WTC11 (cell line): ENCODE measurements at regions not wholly inside any gene's neighbourhood (a gene's known extent, or its start where the extent isn't known, plus 50 kb on each side); places are given as distances from the start of the nearest gene placed in this dataset.

Experiments
- ATAC-seq: fragments of 200-7000 bp; cut with Tn5 transposase; 2 replicates; pipeline ENCODE4 v1.10.0; 2021; ENCODE audit warnings: mild to moderate bottlenecking, moderate library complexity
- CTCF ChIA-PET: fragments of 300-600 bp; sonication (Branson Sonifier 250); formaldehyde crosslinking; loops from one replicate; lab custom pipeline; 2021; ENCODE audit warnings: antibody characterized with exemption; lab: Charles Lee
- POLR2A ChIA-PET: fragments of 350-600 bp; sonication (Branson Sonifier 250); formaldehyde crosslinking; loops from one replicate; lab custom pipeline; 2021; ENCODE audit warnings: antibody characterized with exemption; lab: Charles Lee
- DNase-seq: peaks from one replicate; pipeline ENCODE4 v3.0.0; 2021; ENCODE audit warnings: low spot score
- H3K27ac Mint-ChIP-seq: 2 replicates; pipeline ENCODE4 v1.8.0; 2021; ENCODE audit warnings: mixed read lengths
- H3K27me3 Mint-ChIP-seq: 2 replicates; pipeline ENCODE4 v1.8.0; 2021; ENCODE audit warnings: low read depth, mild to moderate bottlenecking, moderate library complexity, mixed read lengths
- H3K36me3 Mint-ChIP-seq: 2 replicates; pipeline ENCODE4 v1.8.0; 2021; ENCODE audit warnings: mixed read lengths
- H3K4me1 Mint-ChIP-seq: 2 replicates; pipeline ENCODE4 v1.8.0; 2022; ENCODE audit warnings: mixed read lengths
- H3K4me3 Mint-ChIP-seq: 2 replicates; pipeline ENCODE4 v1.8.0; 2021; ENCODE audit warnings: mild to moderate bottlenecking, moderate library complexity, mixed read lengths
- H3K9me3 Mint-ChIP-seq: 2 replicates; pipeline ENCODE4 v1.8.0; 2021; ENCODE audit warnings: mixed read lengths
- ELF4 ChIP-seq: sonication (generic); formaldehyde crosslinking; IDR thresholded peaks from 2 replicates; pipeline ENCODE4 v1.8.1; 2022; ENCODE audit warnings: low read depth, mild to moderate bottlenecking, moderate library complexity, missing genetic modification reagents
- ETV6 ChIP-seq: sonication (generic); formaldehyde crosslinking; IDR thresholded peaks from 2 replicates; pipeline ENCODE4 v1.8.1; 2022; ENCODE audit warnings: mild to moderate bottlenecking, missing genetic modification reagents
- FOXK1 ChIP-seq: sonication (generic); formaldehyde crosslinking; IDR thresholded peaks from 2 replicates; pipeline ENCODE4 v1.8.0; 2022; ENCODE audit warnings: mild to moderate bottlenecking, moderate library complexity, missing genetic modification reagents
- GTF2I ChIP-seq: fragments of 250-450 bp; sonication (Bioruptor Pico); conservative IDR thresholded peaks from 2 replicates; pipeline ENCODE4 v1.4.0; 2021; ENCODE audit warnings: mild to moderate bottlenecking
- RORB ChIP-seq: fragments of 250-450 bp; sonication (Bioruptor Pico); IDR thresholded peaks from 2 replicates; pipeline ENCODE4 v1.9.0; 2021; ENCODE audit warnings: mild to moderate bottlenecking
- SMAD3 ChIP-seq: sonication (generic); formaldehyde crosslinking; IDR thresholded peaks from 2 replicates; pipeline ENCODE4 v1.8.0; 2022; ENCODE audit warnings: missing genetic modification reagents, mild to moderate bottlenecking, borderline replicate concordance
- SOX15 ChIP-seq: fragments of 250-450 bp; sonication (Bioruptor Pico); IDR thresholded peaks from 2 replicates; pipeline ENCODE4 v1.9.0; 2021; ENCODE audit warnings: mild to moderate bottlenecking
- TCF7 ChIP-seq: sonication (generic); formaldehyde crosslinking; IDR thresholded peaks from 2 replicates; pipeline ENCODE4 v1.8.0; 2022; ENCODE audit warnings: mild to moderate bottlenecking, low read depth, missing genetic modification reagents, moderate library complexity
- TEAD1 ChIP-seq: sonication (generic); formaldehyde crosslinking; IDR thresholded peaks from 2 replicates; pipeline ENCODE4 v1.8.0; 2022; ENCODE audit warnings: mild to moderate bottlenecking, missing genetic modification reagents
- TP53 ChIP-seq: sonication (generic); formaldehyde crosslinking; IDR thresholded peaks from 2 replicates; pipeline ENCODE4 v1.8.1; 2023; ENCODE audit warnings: mild to moderate bottlenecking, missing genetic modification reagents
- ZNF219 ChIP-seq: sonication (generic); formaldehyde crosslinking; IDR thresholded peaks from 2 replicates; pipeline ENCODE4 v1.8.0; 2023; ENCODE audit warnings: missing genetic modification reagents, mild to moderate bottlenecking, borderline replicate concordance
- ZNF671 ChIP-seq: fragments of 250-450 bp; sonication (Bioruptor Pico); IDR thresholded peaks from 2 replicates; pipeline ENCODE4 v1.8.0; 2021; ENCODE audit warnings: mild to moderate bottlenecking
- TF ChIP-seq, protein P1 (sequence below): sonication (generic); formaldehyde crosslinking; IDR thresholded peaks from 2 replicates; pipeline ENCODE4 v1.8.0; 2022; ENCODE audit warnings: mild to moderate bottlenecking, missing genetic modification reagents
- TF ChIP-seq, protein P2 (sequence below): sonication (generic); formaldehyde crosslinking; IDR thresholded peaks from 2 replicates; pipeline ENCODE4 v1.8.1; 2023; ENCODE audit warnings: mild to moderate bottlenecking, missing genetic modification reagents, moderate library complexity
- TF ChIP-seq, protein P3 (sequence below): fragments of 250-450 bp; sonication (Bioruptor Pico); IDR thresholded peaks from 2 replicates; pipeline ENCODE4 v1.9.0; 2021; ENCODE audit warnings: moderate library complexity, mild to moderate bottlenecking, inconsistent platforms, borderline replicate concordance
- TF ChIP-seq, protein P4 (sequence below): sonication (generic); formaldehyde crosslinking; IDR thresholded peaks from 2 replicates; pipeline ENCODE4 v1.8.0; 2023; ENCODE audit warnings: mild to moderate bottlenecking, missing genetic modification reagents
- TF ChIP-seq, protein P5 (sequence below): sonication (generic); formaldehyde crosslinking; IDR thresholded peaks from 2 replicates; pipeline ENCODE4 v1.8.0; 2022; ENCODE audit warnings: mild to moderate bottlenecking, missing genetic modification reagents
- TF ChIP-seq, protein P6 (sequence below): sonication (generic); formaldehyde crosslinking; IDR thresholded peaks from 2 replicates; pipeline ENCODE4 v1.8.1; 2022; ENCODE audit warnings: missing genetic modification reagents, borderline replicate concordance

DNA sequence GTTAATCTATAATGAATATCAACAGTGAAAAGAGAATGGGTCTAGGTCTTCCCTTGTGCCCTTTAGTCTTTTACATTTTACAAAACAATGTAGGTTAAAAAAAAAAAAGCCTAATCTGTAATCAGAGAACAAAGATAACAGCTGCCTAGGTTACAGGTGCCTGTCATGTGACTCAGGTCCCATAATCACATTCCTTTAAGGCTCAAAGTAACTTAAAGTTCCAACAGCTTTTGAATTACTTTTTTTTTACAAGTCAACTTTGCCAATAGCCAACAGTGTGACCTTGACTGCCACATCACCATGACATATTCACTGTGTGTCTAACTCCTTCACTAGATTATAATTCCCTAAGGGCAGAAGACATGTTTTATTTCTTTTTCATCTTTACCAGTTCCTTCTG is 237.0 kb upstream of the API5 start:
- no peak overlapping the region; the same call in 1 of the 2 replicates for H3K27ac Mint-ChIP-seq
- ChIA-PET CTCF (no interaction called here), POLR2A (no interaction called here)
- DNase-seq = no peak
- ATAC-seq = no peak
- TF ChIP-seq, protein P1, sequence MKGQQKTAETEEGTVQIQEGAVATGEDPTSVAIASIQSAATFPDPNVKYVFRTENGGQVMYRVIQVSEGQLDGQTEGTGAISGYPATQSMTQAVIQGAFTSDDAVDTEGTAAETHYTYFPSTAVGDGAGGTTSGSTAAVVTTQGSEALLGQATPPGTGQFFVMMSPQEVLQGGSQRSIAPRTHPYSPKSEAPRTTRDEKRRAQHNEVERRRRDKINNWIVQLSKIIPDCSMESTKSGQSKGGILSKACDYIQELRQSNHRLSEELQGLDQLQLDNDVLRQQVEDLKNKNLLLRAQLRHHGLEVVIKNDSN (CRISPR knock-in tag) = 0 out of 2 replicates have a peak, but pooled peaks have one; percentile 24
- no peak for TF ChIP-seq ZNF219
- TF ChIP-seq, protein P2, sequence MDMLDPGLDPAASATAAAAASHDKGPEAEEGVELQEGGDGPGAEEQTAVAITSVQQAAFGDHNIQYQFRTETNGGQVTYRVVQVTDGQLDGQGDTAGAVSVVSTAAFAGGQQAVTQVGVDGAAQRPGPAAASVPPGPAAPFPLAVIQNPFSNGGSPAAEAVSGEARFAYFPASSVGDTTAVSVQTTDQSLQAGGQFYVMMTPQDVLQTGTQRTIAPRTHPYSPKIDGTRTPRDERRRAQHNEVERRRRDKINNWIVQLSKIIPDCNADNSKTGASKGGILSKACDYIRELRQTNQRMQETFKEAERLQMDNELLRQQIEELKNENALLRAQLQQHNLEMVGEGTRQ = peak; percentile 66
- TF ChIP-seq GTF2I = no peak
- TF ChIP-seq TEAD1 = no peak
- TF ChIP-seq ETV6 (CRISPR knock-in tag) = no peak
- TF ChIP-seq, all 79 proteins: peak for 2
- H3K36me3 Mint-ChIP-seq = peaks cover 6% of the 10 kb centered on the region
- peaks cover 10% of the 10 kb centered on the region for H3K9me3 Mint-ChIP-seq
- H3K27me3 Mint-ChIP-seq = no peaks in the 10 kb centered on the region
- H3K4me1 Mint-ChIP-seq = peaks cover 79% of the 10 kb centered on the region
- no peak overlapping the region for H3K4me3 Mint-ChIP-seq

DNA sequence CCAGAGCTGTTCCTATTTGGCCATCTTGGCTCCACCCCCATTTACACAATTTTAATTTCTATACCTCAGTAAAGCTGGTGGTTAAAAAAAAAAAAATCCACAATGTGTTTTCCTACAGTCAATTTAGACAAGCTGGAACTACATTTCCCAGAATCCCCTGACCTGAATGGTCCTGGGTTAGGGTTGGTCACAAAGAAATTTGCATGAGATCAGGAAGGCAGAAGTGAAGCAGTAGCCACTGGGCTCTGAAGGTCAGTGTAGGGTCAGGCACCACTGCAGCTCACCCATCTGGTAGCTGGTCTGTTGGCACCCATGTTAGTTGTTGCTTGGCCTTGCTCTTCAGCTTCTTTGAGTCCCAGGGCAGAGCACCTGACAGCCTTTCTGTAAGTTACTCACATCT is 210.7 kb upstream of the API5 start:
- POLR2A ChIA-PET = no interaction called here
- no peaks in the 10 kb centered on the region for H3K27me3 Mint-ChIP-seq
- CTCF ChIA-PET = no interaction called here
- TF ChIP-seq TP53 (CRISPR knock-in tag) = no peak
- TF ChIP-seq SOX15 (CRISPR knock-in tag) = no peak
- TF ChIP-seq SMAD3 (CRISPR knock-in tag) = no peak
- TF ChIP-seq ZNF671 = no peak
- TF ChIP-seq, protein P3, sequence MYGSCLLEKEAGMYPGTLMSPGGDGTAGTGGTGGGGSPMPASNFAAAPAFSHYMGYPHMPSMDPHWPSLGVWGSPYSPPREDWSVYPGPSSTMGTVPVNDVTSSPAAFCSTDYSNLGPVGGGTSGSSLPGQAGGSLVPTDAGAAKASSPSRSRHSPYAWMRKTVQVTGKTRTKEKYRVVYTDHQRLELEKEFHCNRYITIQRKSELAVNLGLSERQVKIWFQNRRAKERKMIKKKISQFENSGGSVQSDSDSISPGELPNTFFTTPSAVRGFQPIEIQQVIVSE (CRISPR knock-in tag) = no peak
- TF ChIP-seq RORB = no peak
- TF ChIP-seq, protein P4, sequence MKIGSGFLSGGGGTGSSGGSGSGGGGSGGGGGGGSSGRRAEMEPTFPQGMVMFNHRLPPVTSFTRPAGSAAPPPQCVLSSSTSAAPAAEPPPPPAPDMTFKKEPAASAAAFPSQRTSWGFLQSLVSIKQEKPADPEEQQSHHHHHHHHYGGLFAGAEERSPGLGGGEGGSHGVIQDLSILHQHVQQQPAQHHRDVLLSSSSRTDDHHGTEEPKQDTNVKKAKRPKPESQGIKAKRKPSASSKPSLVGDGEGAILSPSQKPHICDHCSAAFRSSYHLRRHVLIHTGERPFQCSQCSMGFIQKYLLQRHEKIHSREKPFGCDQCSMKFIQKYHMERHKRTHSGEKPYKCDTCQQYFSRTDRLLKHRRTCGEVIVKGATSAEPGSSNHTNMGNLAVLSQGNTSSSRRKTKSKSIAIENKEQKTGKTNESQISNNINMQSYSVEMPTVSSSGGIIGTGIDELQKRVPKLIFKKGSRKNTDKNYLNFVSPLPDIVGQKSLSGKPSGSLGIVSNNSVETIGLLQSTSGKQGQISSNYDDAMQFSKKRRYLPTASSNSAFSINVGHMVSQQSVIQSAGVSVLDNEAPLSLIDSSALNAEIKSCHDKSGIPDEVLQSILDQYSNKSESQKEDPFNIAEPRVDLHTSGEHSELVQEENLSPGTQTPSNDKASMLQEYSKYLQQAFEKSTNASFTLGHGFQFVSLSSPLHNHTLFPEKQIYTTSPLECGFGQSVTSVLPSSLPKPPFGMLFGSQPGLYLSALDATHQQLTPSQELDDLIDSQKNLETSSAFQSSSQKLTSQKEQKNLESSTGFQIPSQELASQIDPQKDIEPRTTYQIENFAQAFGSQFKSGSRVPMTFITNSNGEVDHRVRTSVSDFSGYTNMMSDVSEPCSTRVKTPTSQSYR (CRISPR knock-in tag) = no peak
- no peak for TF ChIP-seq FOXK1 (CRISPR knock-in tag)
- TF ChIP-seq, protein P5, sequence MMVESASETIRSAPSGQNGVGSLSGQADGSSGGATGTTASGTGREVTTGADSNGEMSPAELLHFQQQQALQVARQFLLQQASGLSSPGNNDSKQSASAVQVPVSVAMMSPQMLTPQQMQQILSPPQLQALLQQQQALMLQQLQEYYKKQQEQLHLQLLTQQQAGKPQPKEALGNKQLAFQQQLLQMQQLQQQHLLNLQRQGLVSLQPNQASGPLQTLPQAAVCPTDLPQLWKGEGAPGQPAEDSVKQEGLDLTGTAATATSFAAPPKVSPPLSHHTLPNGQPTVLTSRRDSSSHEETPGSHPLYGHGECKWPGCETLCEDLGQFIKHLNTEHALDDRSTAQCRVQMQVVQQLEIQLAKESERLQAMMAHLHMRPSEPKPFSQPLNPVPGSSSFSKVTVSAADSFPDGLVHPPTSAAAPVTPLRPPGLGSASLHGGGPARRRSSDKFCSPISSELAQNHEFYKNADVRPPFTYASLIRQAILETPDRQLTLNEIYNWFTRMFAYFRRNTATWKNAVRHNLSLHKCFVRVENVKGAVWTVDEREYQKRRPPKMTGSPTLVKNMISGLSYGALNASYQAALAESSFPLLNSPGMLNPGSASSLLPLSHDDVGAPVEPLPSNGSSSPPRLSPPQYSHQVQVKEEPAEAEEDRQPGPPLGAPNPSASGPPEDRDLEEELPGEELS (CRISPR knock-in tag) = no peak
- TF ChIP-seq, protein P6, sequence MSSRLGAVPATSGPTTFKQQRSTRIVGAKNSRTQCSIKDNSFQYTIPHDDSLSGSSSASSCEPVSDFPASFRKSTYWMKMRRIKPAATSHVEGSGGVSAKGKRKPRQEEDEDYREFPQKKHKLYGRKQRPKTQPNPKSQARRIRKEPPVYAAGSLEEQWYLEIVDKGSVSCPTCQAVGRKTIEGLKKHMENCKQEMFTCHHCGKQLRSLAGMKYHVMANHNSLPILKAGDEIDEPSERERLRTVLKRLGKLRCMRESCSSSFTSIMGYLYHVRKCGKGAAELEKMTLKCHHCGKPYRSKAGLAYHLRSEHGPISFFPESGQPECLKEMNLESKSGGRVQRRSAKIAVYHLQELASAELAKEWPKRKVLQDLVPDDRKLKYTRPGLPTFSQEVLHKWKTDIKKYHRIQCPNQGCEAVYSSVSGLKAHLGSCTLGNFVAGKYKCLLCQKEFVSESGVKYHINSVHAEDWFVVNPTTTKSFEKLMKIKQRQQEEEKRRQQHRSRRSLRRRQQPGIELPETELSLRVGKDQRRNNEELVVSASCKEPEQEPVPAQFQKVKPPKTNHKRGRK (CRISPR knock-in tag) = no peak
- no peak for TF ChIP-seq ELF4
- TF ChIP-seq TCF7 = no peak
- H3K9me3 Mint-ChIP-seq = peaks cover 37% of the 10 kb centered on the region
- H3K27ac Mint-ChIP-seq = no peak overlapping the region
- H3K4me1 Mint-ChIP-seq = no peaks in the 10 kb centered on the region
- 0 out of 2 replicates have a peak, but pooled peaks have one; percentile 51 for ATAC-seq
- peaks cover 21% of the 10 kb centered on the region for H3K36me3 Mint-ChIP-seq
- no peak for DNase-seq
- H3K4me3 Mint-ChIP-seq = no peak overlapping the region
